GM10266 (cell line): ENCODE measurements at regions not wholly inside any gene's neighbourhood (a gene's known extent, or its start where the extent isn't known, plus 50 kb on each side); places are given as distances from the start of the nearest gene placed in this dataset.

Experiments
- DNase-seq: peaks from one replicate; pipeline ENCODE4 v3.0.0; 2012; ENCODE audit errors: extremely low spot score
- TF ChIP-seq, protein P1 (sequence below): IDR thresholded peaks from 2 replicates; pipeline ENCODE4 v1.5.1; 2012; ENCODE audit warnings: mild to moderate bottlenecking, low read depth; ENCODE audit not compliant: control insufficient read depth, insufficient read depth; ENCODE audit errors: missing control alignments

GRCh38 chr4:157818946-157819692 is 353.7 kb downstream of the GASK1B start:
- DNase-seq: no peak
- TF ChIP-seq, protein P1, sequence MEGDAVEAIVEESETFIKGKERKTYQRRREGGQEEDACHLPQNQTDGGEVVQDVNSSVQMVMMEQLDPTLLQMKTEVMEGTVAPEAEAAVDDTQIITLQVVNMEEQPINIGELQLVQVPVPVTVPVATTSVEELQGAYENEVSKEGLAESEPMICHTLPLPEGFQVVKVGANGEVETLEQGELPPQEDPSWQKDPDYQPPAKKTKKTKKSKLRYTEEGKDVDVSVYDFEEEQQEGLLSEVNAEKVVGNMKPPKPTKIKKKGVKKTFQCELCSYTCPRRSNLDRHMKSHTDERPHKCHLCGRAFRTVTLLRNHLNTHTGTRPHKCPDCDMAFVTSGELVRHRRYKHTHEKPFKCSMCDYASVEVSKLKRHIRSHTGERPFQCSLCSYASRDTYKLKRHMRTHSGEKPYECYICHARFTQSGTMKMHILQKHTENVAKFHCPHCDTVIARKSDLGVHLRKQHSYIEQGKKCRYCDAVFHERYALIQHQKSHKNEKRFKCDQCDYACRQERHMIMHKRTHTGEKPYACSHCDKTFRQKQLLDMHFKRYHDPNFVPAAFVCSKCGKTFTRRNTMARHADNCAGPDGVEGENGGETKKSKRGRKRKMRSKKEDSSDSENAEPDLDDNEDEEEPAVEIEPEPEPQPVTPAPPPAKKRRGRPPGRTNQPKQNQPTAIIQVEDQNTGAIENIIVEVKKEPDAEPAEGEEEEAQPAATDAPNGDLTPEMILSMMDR: no peak

- TF ChIP-seq, protein P1: no peak
- no peak for DNase-seq
These were observed 362.6 kb downstream of the GASK1B start for GRCh38 chr4:157810137-157810774.

GRCh38 chr4:157808796-157809383 is 363.9 kb downstream of the GASK1B start:
- no peak for DNase-seq
- TF ChIP-seq, protein P1: no peak

GRCh38 chr4:157806184-157806583 is 366.6 kb downstream of the GASK1B start:
- no peak for DNase-seq
- TF ChIP-seq, protein P1: no peak

DNA sequence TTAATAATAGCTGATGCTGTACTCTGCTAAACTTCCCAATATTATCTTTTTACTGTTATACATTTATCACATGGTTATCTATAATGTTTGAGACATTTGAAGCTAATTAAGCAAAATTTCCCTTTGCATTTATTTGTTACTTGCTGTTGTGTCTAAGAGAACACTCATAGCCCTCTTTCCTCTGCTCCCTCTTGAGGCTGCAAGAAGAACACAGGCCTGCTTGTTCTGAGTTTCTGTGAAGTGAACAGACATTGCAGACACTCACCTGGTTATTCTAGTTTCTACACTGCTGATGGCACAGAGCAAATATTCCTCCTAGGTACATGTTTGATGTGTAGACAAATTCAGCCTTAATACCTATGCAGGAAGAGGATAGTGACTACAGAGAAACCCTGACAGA is 367.8 kb downstream of the GASK1B start:
- no peak for DNase-seq
- TF ChIP-seq, protein P1: no peak

DNA sequence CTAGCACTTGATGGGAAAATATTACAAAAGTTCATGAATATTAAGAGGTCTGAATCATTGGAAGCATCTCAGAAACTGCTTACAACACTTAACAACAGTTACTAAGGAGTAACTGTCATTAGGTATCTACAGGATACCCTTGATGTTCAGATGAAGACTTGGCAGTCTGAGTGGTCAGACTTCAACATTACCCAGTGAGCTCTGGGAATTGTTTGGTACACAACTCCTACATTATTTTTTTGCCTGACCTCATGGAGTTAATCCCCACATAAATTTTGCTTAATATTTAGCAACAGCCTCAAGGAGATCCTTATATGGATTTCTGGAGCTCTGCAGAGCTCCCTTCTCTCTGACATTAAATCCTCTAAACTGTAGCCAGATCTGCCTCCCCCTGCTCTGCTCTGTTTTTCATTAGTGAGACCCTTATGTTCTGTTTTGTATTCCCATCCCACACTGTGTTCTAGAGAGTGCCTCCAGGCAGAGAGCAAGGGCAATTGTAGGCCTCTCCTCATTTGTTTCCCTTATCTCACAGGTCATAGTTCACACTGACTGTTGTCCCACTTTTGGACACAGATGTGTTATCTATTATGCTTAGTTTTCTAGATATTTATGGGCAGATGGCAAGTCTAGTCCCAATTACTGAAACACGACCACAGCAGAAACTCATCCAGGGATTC is 368.8 kb downstream of the GASK1B start:
- TF ChIP-seq, protein P1: no peak
- no peak for DNase-seq

- DNase-seq: no peak
- TF ChIP-seq, protein P1: no peak
These were observed 369.4 kb downstream of the GASK1B start for GRCh38 chr4:157803421-157803820.
